ENCODE measurements at regions not wholly inside any gene's neighbourhood (a gene's known extent, or its start where the extent isn't known, plus 50 kb on each side); places are given as distances from the start of the nearest gene placed in this dataset.

GRCh38 chr4:153927451-153927850, 138.6 kb upstream of the SFRP2 start:
- TF ChIP-seq, protein P1, sequence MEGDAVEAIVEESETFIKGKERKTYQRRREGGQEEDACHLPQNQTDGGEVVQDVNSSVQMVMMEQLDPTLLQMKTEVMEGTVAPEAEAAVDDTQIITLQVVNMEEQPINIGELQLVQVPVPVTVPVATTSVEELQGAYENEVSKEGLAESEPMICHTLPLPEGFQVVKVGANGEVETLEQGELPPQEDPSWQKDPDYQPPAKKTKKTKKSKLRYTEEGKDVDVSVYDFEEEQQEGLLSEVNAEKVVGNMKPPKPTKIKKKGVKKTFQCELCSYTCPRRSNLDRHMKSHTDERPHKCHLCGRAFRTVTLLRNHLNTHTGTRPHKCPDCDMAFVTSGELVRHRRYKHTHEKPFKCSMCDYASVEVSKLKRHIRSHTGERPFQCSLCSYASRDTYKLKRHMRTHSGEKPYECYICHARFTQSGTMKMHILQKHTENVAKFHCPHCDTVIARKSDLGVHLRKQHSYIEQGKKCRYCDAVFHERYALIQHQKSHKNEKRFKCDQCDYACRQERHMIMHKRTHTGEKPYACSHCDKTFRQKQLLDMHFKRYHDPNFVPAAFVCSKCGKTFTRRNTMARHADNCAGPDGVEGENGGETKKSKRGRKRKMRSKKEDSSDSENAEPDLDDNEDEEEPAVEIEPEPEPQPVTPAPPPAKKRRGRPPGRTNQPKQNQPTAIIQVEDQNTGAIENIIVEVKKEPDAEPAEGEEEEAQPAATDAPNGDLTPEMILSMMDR (IDR thresholded peaks at IDR 0.05; ENCODE audit: extremely low read depth, insufficient read depth, missing control alignments), result no peak
- no peak for DNase-seq (ENCODE audit: low spot score)
- in situ Hi-C loops (cut with MboI; ENCODE audit: low pct_unique_long_range_greater_than_20kb, low sequenced_read_pairs, unreplicated experiment), result no loop called here

GRCh38 chr4:153922148-153922547, 133.3 kb upstream of the SFRP2 start:
- no peak for DNase-seq (ENCODE audit: low spot score)
- in situ Hi-C loops (cut with MboI; ENCODE audit: low pct_unique_long_range_greater_than_20kb, low sequenced_read_pairs, unreplicated experiment), result no loop called here
- TF ChIP-seq, protein P1 (IDR thresholded peaks at IDR 0.05; ENCODE audit: extremely low read depth, insufficient read depth, missing control alignments), result no peak

- no peak for DNase-seq (ENCODE audit: low spot score)
- in situ Hi-C loops (cut with MboI; ENCODE audit: low pct_unique_long_range_greater_than_20kb, low sequenced_read_pairs, unreplicated experiment), result no loop called here
- TF ChIP-seq, protein P1 (IDR thresholded peaks at IDR 0.05; ENCODE audit: extremely low read depth, insufficient read depth, missing control alignments), result no peak
Measured at GRCh38 chr4:153919667-153920066, 130.8 kb upstream of the SFRP2 start.

GRCh38 chr4:153916273-153916755, 127.4 kb upstream of the SFRP2 start:
- peak; percentile 17 for DNase-seq (ENCODE audit: low spot score)
- TF ChIP-seq, protein P1 (IDR thresholded peaks at IDR 0.05; ENCODE audit: extremely low read depth, insufficient read depth, missing control alignments), result no peak
- in situ Hi-C loops (cut with MboI; ENCODE audit: low pct_unique_long_range_greater_than_20kb, low sequenced_read_pairs, unreplicated experiment), result no loop called here

- no peak for DNase-seq (ENCODE audit: low spot score)
- TF ChIP-seq, protein P1 (IDR thresholded peaks at IDR 0.05; ENCODE audit: extremely low read depth, insufficient read depth, missing control alignments), result no peak
- in situ Hi-C loops (cut with MboI; ENCODE audit: low pct_unique_long_range_greater_than_20kb, low sequenced_read_pairs, unreplicated experiment), result no loop called here
Measured at GRCh38 chr4:153912301-153912700, 123.4 kb upstream of the SFRP2 start.

DNA sequence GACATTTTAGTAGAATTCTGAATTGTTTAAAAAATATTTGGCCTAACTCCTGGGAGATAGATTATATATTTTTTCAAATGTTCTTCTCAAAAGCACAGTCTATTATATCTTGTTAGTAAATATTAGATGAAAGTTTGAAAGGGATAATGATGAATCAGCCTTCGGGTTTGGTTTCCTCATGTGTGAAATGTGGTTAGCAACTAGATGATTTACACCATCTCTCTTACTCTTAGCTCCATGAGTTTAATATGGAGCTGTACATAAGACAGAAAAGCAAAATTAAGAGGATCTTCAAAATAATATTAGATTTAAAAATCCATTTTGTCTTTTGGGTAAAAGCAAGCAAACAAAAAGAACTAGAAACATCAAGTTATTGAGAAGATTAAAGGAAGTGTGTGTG, 120.8 kb upstream of the SFRP2 start:
- DNase-seq (ENCODE audit: low spot score), result no peak
- in situ Hi-C loops (cut with MboI; ENCODE audit: low pct_unique_long_range_greater_than_20kb, low sequenced_read_pairs, unreplicated experiment), result no loop called here
- TF ChIP-seq, protein P1 (IDR thresholded peaks at IDR 0.05; ENCODE audit: extremely low read depth, insufficient read depth, missing control alignments), result no peak

DNA sequence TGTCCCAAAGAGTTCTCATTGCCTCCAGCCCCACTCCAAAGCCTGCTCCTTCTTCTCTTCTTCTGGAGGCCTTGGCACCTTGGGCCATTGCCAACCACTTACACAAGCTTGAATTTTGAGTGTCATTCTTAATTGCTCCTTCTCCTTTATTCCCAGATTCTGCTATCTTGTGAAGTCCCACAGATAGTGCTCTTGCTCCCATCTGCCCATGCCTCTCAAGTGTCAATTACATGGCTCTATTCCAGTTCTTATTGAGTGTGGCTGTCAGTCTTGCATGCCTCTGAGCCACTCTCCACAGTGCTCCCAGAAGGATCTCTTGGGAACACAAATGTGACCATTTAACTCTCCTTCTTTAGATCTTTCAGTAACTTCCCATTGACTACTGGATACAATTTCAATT, 117.3 kb upstream of the SFRP2 start:
- TF ChIP-seq, protein P1 (IDR thresholded peaks at IDR 0.05; ENCODE audit: extremely low read depth, insufficient read depth, missing control alignments), result no peak
- DNase-seq (ENCODE audit: low spot score), result no peak
- in situ Hi-C loops (cut with MboI; ENCODE audit: low pct_unique_long_range_greater_than_20kb, low sequenced_read_pairs, unreplicated experiment), result no loop called here
